ENCODE measurements at regions not wholly inside any gene's neighbourhood (a gene's known extent, or its start where the extent isn't known, plus 50 kb on each side); places are given as distances from the start of the nearest gene placed in this dataset.

DNA sequence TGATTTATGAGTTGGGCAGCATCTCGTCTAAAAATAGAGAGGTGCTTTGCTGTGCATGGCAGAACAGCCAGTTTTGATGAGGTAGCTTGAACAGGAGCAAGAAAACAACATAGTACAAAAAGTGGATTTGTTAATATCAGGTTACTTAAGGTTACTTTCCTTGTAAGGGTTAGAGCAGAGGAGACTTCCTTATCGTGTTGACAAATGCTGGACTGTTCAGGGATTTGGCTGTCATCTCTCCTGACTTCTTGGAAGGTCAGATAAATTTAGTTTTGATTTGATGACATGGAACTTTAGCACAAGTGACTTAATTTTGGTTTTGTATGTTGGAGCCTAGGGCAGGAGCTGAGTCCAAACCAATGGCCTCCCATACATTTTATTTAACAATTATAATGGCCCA lies 163.9 kb upstream of the ELAC2 start:
- no peak overlapping the region for H3K4me3 ChIP-seq (ENCODE audit: extremely low read depth in 1 of 4, insufficient read depth in 2 of 4, low read depth in 3 of 4, low read length in 4 of 4)
- H3K9ac ChIP-seq (replicated peaks in 1 of 4; ENCODE audit: extremely low read depth in 1 of 4, low read depth in 3 of 4, low read length in 3 of 4), result no peak overlapping the region
- no peak overlapping the region for H2BK12ac ChIP-seq (ENCODE audit: low read depth, low read length)
- H3K27ac ChIP-seq (ENCODE audit: low read depth, low read length), result no peak overlapping the region
- H3K4me2 ChIP-seq (ENCODE audit: insufficient read depth in 1 of 2, low read depth in 2 of 2, low read length in 2 of 2), result no peak overlapping the region
- no peak overlapping the region for H3K18ac ChIP-seq (ENCODE audit: extremely low read depth, low read length)
- H4K8ac ChIP-seq (ENCODE audit: extremely low read depth, insufficient read depth, low read length), result no peak overlapping the region
- H4K20me1 ChIP-seq (replicated peaks in 1 of 2; ENCODE audit: control insufficient read depth in 1 of 2, insufficient read depth in 2 of 2, low read length in 2 of 2), result no peaks in the 10 kb centered on the region
- no peak overlapping the region for H2AFZ ChIP-seq (ENCODE audit: low read length)
- no peak overlapping the region for H2BK5ac ChIP-seq (ENCODE audit: low read depth, low read length)
- 78% methylated on average over 2 of the region's 2 CpGs; no CpG with 5 or more reads in 1 of the 2 experiments for WGBS, 2 experiments (ENCODE audit: extremely low coverage in 1 of 2, insufficient coverage in 1 of 2, insufficient read length in 1 of 2, insufficient replicate concordance in 2 of 2, low coverage in 1 of 2, low lambda C conversion rate in 2 of 2, missing lambda C conversion rate in 1 of 2)
- H3K23me2 ChIP-seq (ENCODE audit: low read depth, low read length), result no peaks in the 10 kb centered on the region
- H3K27me3 ChIP-seq (replicated peaks in 1 of 4; ENCODE audit: control insufficient read depth in 3 of 4, extremely low read depth in 1 of 4, insufficient read depth in 3 of 4, low read length in 3 of 4), result no peaks in the 10 kb centered on the region
- CTCF ChIA-PET (ENCODE audit: partially characterized antibody), result interaction anchor here (0.6 to 1.1 kb wide), 2 partner anchors 67 to 408 kb away, joined by 3 to 4 read pairs; no protein-coding TSS in a partner anchor
- H4K91ac ChIP-seq (replicated peaks; ENCODE audit: insufficient read length, low read length), result no peak overlapping the region
- no peak overlapping the region for H3K23ac ChIP-seq (ENCODE audit: insufficient read length)
- no peaks in the 10 kb centered on the region for H3K79me2 ChIP-seq (ENCODE audit: control insufficient read depth in 1 of 2, insufficient read depth in 2 of 2, low read length in 2 of 2)
- no peak overlapping the region for H3K4ac ChIP-seq (replicated peaks; ENCODE audit: insufficient read length, low read depth, low read length)
- POLR2A ChIA-PET (ENCODE audit: partially characterized antibody), result no interaction called here
- no peak overlapping the region for H3K14ac ChIP-seq (ENCODE audit: insufficient read length)
- H2AK5ac ChIP-seq (ENCODE audit: low read depth, low read length), result no peak overlapping the region
- TF ChIP-seq PHF8 (conservative IDR thresholded peaks at IDR 0.05; ENCODE audit: low read depth, low read length), result no peak
- TF ChIP-seq, protein P1, sequence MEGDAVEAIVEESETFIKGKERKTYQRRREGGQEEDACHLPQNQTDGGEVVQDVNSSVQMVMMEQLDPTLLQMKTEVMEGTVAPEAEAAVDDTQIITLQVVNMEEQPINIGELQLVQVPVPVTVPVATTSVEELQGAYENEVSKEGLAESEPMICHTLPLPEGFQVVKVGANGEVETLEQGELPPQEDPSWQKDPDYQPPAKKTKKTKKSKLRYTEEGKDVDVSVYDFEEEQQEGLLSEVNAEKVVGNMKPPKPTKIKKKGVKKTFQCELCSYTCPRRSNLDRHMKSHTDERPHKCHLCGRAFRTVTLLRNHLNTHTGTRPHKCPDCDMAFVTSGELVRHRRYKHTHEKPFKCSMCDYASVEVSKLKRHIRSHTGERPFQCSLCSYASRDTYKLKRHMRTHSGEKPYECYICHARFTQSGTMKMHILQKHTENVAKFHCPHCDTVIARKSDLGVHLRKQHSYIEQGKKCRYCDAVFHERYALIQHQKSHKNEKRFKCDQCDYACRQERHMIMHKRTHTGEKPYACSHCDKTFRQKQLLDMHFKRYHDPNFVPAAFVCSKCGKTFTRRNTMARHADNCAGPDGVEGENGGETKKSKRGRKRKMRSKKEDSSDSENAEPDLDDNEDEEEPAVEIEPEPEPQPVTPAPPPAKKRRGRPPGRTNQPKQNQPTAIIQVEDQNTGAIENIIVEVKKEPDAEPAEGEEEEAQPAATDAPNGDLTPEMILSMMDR (IDR thresholded peaks at IDR 0.05; ENCODE audit: control extremely low read depth in 1 of 3, insufficient read depth in 1 of 3, low read depth in 1 of 3, low read length in 3 of 3), result no peak
- no peak for TF ChIP-seq SP2 (IDR thresholded peaks at IDR 0.05; ENCODE audit: low read length)
- TF ChIP-seq CHD2 (IDR thresholded peaks at IDR 0.05; ENCODE audit: low read length), result no peak
- TF ChIP-seq, protein P2, sequence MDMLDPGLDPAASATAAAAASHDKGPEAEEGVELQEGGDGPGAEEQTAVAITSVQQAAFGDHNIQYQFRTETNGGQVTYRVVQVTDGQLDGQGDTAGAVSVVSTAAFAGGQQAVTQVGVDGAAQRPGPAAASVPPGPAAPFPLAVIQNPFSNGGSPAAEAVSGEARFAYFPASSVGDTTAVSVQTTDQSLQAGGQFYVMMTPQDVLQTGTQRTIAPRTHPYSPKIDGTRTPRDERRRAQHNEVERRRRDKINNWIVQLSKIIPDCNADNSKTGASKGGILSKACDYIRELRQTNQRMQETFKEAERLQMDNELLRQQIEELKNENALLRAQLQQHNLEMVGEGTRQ (IDR thresholded peaks at IDR 0.05; ENCODE audit: low read length), result no peak
- no peak for TF ChIP-seq BRCA1 (IDR thresholded peaks at IDR 0.05; ENCODE audit: low read depth, low read length)
- TF ChIP-seq KDM1A (IDR thresholded peaks at IDR 0.05; ENCODE audit: borderline replicate concordance, low read length), result no peak
- TF ChIP-seq EGR1 (IDR thresholded peaks at IDR 0.05; ENCODE audit: borderline replicate concordance, low read depth, low read length), result no peak
- no peak for TF ChIP-seq CHD1 (IDR thresholded peaks at IDR 0.05; ENCODE audit: low read depth, low read length)
- no peak overlapping the region for H2BK120ac ChIP-seq (replicated peaks; ENCODE audit: low read depth, low read length)
- H3K9me3 ChIP-seq (ENCODE audit: insufficient read depth in 2 of 2, low read depth in 1 of 2, low read length in 1 of 2), result no peaks in the 10 kb centered on the region
- H2BK15ac ChIP-seq (ENCODE audit: low read length), result no peak overlapping the region
- no peak overlapping the region for H2BK20ac ChIP-seq (ENCODE audit: low read length)
- no peaks in the 10 kb centered on the region for H3K4me1 ChIP-seq (replicated peaks in 1 of 4; ENCODE audit: control insufficient read depth in 3 of 4, insufficient read depth in 4 of 4, low read length in 3 of 4)
- no peak for FAIRE-seq
- no peaks in the 10 kb centered on the region for H3K36me3 ChIP-seq (ENCODE audit: control insufficient read depth in 2 of 4, insufficient read depth in 4 of 4, low read length in 3 of 4)
- no peak overlapping the region for H3K56ac ChIP-seq (replicated peaks; ENCODE audit: insufficient read length, low read depth, low read length)
- H3K79me1 ChIP-seq (ENCODE audit: low read depth, low read length), result no peaks in the 10 kb centered on the region
- DNase-seq (ENCODE audit: low read depth in 1 of 2, low spot score in 2 of 2), result no peak
- H4K5ac ChIP-seq (ENCODE audit: insufficient read length, low read depth, low read length), result no peak overlapping the region
